Smooth muscle cell (in vitro differentiated cells): ENCODE measurements at regions not wholly inside any gene's neighbourhood (a gene's known extent, or its start where the extent isn't known, plus 50 kb on each side); places are given as distances from the start of the nearest gene placed in this dataset.

Experiments used
- DNase-seq: peaks from one replicate; lab custom pipeline; 2025; ENCODE audit not compliant: unreplicated experiment; lab: John Stamatoyannopoulos, UW
- H2AFZ ChIP-seq: fragments of 200-600 bp; sonication (generic); 2 replicates; pipeline ENCODE4 v1.6.0; 2016; ENCODE audit warnings: antibody characterized with exemption, low read depth, mild to moderate bottlenecking
- H3F3A ChIP-seq: fragments of 200-600 bp; sonication (generic); 2 replicates; pipeline ENCODE4 v1.6.0; 2017; ENCODE audit warnings: antibody characterized with exemption, low read depth
- H3K27ac ChIP-seq: fragments of 200-600 bp; sonication (generic); 2 replicates; pipeline ENCODE4 v1.5.1; 2016; ENCODE audit warnings: low read depth, mild to moderate bottlenecking
- H3K27me3 ChIP-seq: fragments of 200-600 bp; sonication (generic); 2 replicates; pipeline ENCODE4 v1.6.1; 2016; ENCODE audit warnings: low read depth, mild to moderate bottlenecking
- H3K36me3 ChIP-seq: fragments of 200-600 bp; sonication (generic); 2 replicates; pipeline ENCODE4 v1.5.1; 2016; ENCODE audit warnings: low read depth
- H3K4me1 ChIP-seq: fragments of 200-600 bp; sonication (generic); 2 replicates; pipeline ENCODE4 v1.5.1; 2016; ENCODE audit warnings: low read depth
- H3K4me2 ChIP-seq: fragments of 200-600 bp; sonication (generic); 2 replicates; pipeline ENCODE4 v1.6.0; 2016; ENCODE audit warnings: mild to moderate bottlenecking
- H3K4me3 ChIP-seq: fragments of 200-600 bp; sonication (generic); 2 replicates; pipeline ENCODE4 v1.5.1; 2016; ENCODE audit warnings: mild to moderate bottlenecking
- H3K79me2 ChIP-seq: fragments of 200-600 bp; sonication (generic); 2 replicates; pipeline ENCODE4 v1.6.0; 2016; ENCODE audit warnings: low read depth, mild to moderate bottlenecking
- H3K9ac ChIP-seq: fragments of 200-600 bp; sonication (generic); 2 replicates; pipeline ENCODE4 v1.6.0; 2016; ENCODE audit warnings: low read depth
- H3K9me3 ChIP-seq: fragments of 200-600 bp; sonication (generic); replicated peaks from 2 replicates; pipeline ENCODE4 v1.5.1; 2016; ENCODE audit warnings: low read depth
- H4K20me1 ChIP-seq: fragments of 200-600 bp; sonication (generic); 2 replicates; pipeline ENCODE4 v1.6.0; 2016; ENCODE audit warnings: low read depth
- WGBS: methylation state at CpG from one replicate; pipeline ENCODE4 v1.1.7; 2016; ENCODE audit warnings: low lambda C conversion rate; 5-methylcytosine and 5-hydroxymethylcytosine counted together
- TF ChIP-seq, protein P1 (sequence below): fragments of 200-600 bp; sonication (generic); IDR thresholded peaks from 2 replicates; pipeline ENCODE4 v1.5.1; 2017; ENCODE audit warnings: borderline replicate concordance, mild to moderate bottlenecking, antibody characterized with exemption; ENCODE audit not compliant: insufficient read depth, poor library complexity, severe bottlenecking

DNA sequence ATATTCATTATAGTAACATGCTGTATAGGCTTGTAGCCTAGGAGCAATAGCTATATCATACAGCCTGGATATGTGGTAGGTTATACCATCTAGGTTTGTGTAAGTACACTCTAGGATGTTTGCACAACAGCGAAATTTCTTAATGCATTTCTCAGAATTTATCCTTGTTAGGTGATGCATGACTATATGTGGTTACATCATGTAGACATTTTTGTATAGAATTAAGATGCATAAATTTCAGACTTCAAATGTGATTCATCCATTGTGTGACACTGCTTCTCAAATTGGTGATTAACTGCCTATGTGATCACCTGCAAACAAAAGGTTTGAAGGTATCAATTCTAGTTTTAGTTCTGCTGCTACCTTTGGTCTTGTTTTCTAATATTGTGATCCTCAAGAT, 1787.0 kb upstream of the PIK3C3 start:
- no peaks in the 10 kb centered on the region for H3K79me2 ChIP-seq

DNA sequence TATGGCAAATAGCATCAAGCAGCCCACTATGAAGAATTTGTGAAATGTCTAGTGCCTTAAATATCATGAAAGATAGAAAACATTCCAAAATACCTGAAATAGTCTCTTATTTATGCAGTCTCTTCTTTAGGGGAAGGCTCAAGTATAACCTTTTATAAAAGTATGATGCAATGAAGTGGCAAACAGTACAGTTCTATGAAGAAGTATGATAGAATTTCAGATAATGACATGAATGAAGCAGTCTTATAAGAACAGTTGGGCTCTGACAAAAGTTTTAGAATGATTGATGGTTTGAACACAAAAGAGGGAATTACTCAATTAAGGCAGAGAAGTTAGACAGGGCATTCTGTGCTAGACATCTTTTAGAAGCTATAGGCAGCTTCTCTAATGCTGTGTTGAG, 1791.8 kb upstream of the PIK3C3 start:
- Histone ChIP-seq H3K4me2 (no peak overlapping the region), H3K9me3 (no peaks in the 10 kb centered on the region), H3K4me1 (no peaks in the 10 kb centered on the region), H3K36me3 (no peaks in the 10 kb centered on the region), H3F3A (no peaks in the 10 kb centered on the region), H4K20me1 (no peaks in the 10 kb centered on the region), H3K79me2 (no peaks in the 10 kb centered on the region), H3K4me3 (no peak overlapping the region), H2AFZ (no peak overlapping the region), H3K27ac (no peak overlapping the region), H3K27me3 (no peaks in the 10 kb centered on the region), H3K9ac (no peak overlapping the region)
- DNase-seq = no peak
- TF ChIP-seq, protein P1, sequence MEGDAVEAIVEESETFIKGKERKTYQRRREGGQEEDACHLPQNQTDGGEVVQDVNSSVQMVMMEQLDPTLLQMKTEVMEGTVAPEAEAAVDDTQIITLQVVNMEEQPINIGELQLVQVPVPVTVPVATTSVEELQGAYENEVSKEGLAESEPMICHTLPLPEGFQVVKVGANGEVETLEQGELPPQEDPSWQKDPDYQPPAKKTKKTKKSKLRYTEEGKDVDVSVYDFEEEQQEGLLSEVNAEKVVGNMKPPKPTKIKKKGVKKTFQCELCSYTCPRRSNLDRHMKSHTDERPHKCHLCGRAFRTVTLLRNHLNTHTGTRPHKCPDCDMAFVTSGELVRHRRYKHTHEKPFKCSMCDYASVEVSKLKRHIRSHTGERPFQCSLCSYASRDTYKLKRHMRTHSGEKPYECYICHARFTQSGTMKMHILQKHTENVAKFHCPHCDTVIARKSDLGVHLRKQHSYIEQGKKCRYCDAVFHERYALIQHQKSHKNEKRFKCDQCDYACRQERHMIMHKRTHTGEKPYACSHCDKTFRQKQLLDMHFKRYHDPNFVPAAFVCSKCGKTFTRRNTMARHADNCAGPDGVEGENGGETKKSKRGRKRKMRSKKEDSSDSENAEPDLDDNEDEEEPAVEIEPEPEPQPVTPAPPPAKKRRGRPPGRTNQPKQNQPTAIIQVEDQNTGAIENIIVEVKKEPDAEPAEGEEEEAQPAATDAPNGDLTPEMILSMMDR = no peak

More for the DNA sequence above, 1787.0 kb upstream of the PIK3C3 start:
- Histone ChIP-seq H3K36me3 (no peaks in the 10 kb centered on the region), H3K4me3 (no peak overlapping the region), H3K4me2 (no peak overlapping the region), H3K27ac (no peak overlapping the region), H3F3A (no peaks in the 10 kb centered on the region), H3K9me3 (no peaks in the 10 kb centered on the region), H3K9ac (no peak overlapping the region), H3K4me1 (no peaks in the 10 kb centered on the region), H3K27me3 (no peaks in the 10 kb centered on the region), H4K20me1 (no peaks in the 10 kb centered on the region), H2AFZ (no peak overlapping the region)
- TF ChIP-seq, protein P1 = no peak
- no peak for DNase-seq
- 88% methylated on average over 1 of the region's 1 CpG for WGBS

GRCh38 chr18:40160361-40160760, 1794.7 kb upstream of the PIK3C3 start:
- H3K27me3 ChIP-seq = no peaks in the 10 kb centered on the region
- no peaks in the 10 kb centered on the region for H3K9me3 ChIP-seq
- H3K79me2 ChIP-seq = no peaks in the 10 kb centered on the region
- no peaks in the 10 kb centered on the region for H3K4me1 ChIP-seq
- H3F3A ChIP-seq = no peaks in the 10 kb centered on the region
- no peaks in the 10 kb centered on the region for H3K36me3 ChIP-seq
- WGBS = 88% methylated on average over 2 of the region's 2 CpGs
- H3K4me2 ChIP-seq = no peak overlapping the region
- no peak overlapping the region for H2AFZ ChIP-seq
- no peak overlapping the region for H3K9ac ChIP-seq
- H3K4me3 ChIP-seq = no peak overlapping the region
- TF ChIP-seq, protein P1 = no peak
- DNase-seq = no peak
- H3K27ac ChIP-seq = no peak overlapping the region
- no peaks in the 10 kb centered on the region for H4K20me1 ChIP-seq

DNA sequence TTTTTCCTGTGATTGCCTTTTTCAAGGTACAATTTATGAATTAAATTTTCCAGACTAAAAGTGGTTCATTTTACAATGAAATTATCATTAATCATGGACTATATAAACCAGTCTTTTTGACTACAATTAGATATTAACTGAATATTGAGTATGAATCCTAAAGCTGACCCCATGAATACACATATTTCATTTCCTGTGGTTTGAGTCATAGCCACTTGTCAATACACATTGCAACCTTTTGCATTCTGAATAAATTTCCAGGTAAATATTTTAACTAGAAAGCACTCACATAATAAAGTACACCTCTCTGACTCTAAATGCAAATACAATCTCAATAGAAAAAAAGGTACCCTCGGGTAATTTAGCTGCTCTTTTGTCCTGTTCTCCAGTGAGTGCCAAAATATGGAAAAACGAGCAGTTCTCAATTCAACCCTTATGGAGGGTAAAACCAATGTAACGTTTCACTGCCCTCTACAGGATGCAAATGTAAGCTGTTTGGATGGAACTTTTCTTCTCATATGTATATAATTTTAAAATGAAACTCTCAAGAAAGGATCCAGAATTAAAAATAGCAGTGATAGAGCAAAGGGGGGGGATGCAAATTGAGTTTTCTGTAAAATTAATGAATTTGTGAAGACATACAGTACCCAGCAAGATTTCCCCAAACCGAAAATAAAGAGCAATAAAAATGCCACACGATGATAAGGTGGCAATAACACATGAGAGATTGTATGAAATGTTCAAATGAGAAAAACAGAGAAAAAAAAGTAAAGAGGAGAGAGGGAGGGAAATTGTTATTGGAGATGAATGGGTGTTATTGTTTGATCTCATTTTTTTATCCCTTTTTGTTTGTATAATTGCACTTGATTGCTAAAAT, 1795.7 kb upstream of the PIK3C3 start:
- Histone ChIP-seq H3K27ac (no peak overlapping the region), H4K20me1 (no peaks in the 10 kb centered on the region), H3K9ac (no peak overlapping the region), H3K4me1 (no peaks in the 10 kb centered on the region), H2AFZ (peak overlapping the region; percentile 51), H3K4me3 (peak overlapping the region; percentile 22), H3K79me2 (no peaks in the 10 kb centered on the region), H3K36me3 (no peaks in the 10 kb centered on the region), H3K9me3 (no peaks in the 10 kb centered on the region), H3K27me3 (no peaks in the 10 kb centered on the region), H3K4me2 (peak overlapping the region; percentile 20), H3F3A (no peaks in the 10 kb centered on the region)
- WGBS = 24% methylated on average over 5 of the region's 5 CpGs
- TF ChIP-seq, protein P1 = peak; percentile 71
- DNase-seq = no peak
